Aorta (tissue), 5 donors: ENCODE measurements at regions not wholly inside any gene's neighbourhood (a gene's known extent, or its start where the extent isn't known, plus 50 kb on each side); places are given as distances from the start of the nearest gene placed in this dataset.
A peak's percentile ranks its signal among the peaks of the same experiment; 100 is the strongest.

Source experiments
- ATAC-seq: fragments of 200-7000 bp; cut with Tn5 transposase; one replicate; pipeline ENCODE4 v1.9.1; 2022; ENCODE audit warnings: moderate library complexity; ENCODE audit not compliant: low FRiP score
- DNase-seq, 2 donors: peaks; one replicate each; pipeline ENCODE4 v3.0.0-alpha.2; 2020
- H3K27ac ChIP-seq, 2 donors: one replicate each; pipeline ENCODE4 v1.5.1; 2013; ENCODE audit warnings: low read length in 2 of 2, mild to moderate bottlenecking in 2 of 2, moderate library complexity in 2 of 2, control low read depth in 1 of 2, inconsistent platforms in 1 of 2, low read depth in 1 of 2
- H3K27me3 ChIP-seq, 2 donors: one replicate each; pipeline ENCODE4 v1.6.1; 2013; ENCODE audit warnings: control low read depth in 1 of 2, low read length in 1 of 2, mild to moderate bottlenecking in 1 of 2, moderate library complexity in 1 of 2; ENCODE audit not compliant: insufficient read depth in 2 of 2, control insufficient read depth in 1 of 2
- H3K36me3 ChIP-seq, 2 donors: one replicate each; pipeline ENCODE4 v1.6.1; 2013; ENCODE audit warnings: control low read depth in 1 of 2, low read length in 1 of 2, mild to moderate bottlenecking in 1 of 2; ENCODE audit not compliant: insufficient read depth in 2 of 2, control insufficient read depth in 1 of 2
- H3K4me1 ChIP-seq, 2 donors: one replicate each; pipeline ENCODE4 v1.6.1; 2013; ENCODE audit warnings: low read length in 2 of 2, control low read depth in 1 of 2, mild to moderate bottlenecking in 1 of 2, moderate library complexity in 1 of 2; ENCODE audit not compliant: insufficient read depth in 2 of 2, control insufficient read depth in 1 of 2
- H3K4me3 ChIP-seq, 2 donors: one replicate each; pipeline ENCODE4 v1.5.1; 2013; ENCODE audit warnings: low read length in 2 of 2, control low read depth in 1 of 2, mild to moderate bottlenecking in 1 of 2
- H3K9me3 ChIP-seq: one replicate; pipeline ENCODE4 v1.6.1; 2013; ENCODE audit warnings: mild to moderate bottlenecking, low read length; ENCODE audit not compliant: control insufficient read depth
- WGBS, 2 donors: extraction: QIAGEN DNeasy Blood & Tissue Kit; methylation state at CpG; one replicate each; pipeline ENCODE4 v1.1.7; 2013; 5-methylcytosine and 5-hydroxymethylcytosine counted together
- intact Hi-C, 2 donors: fragments of 100-400 bp; cut with DNase I; formaldehyde crosslinking; loops; one replicate each; pipeline versions ENCODE4 v1.14.2 to v1.15.0; 2022
- donor health status: healthy with polysubstance abuse.
- donor health status: Bipolar disorder and iron deficiency.
- donor health status: DM: no; HTN: no; CAD: no.
- donor health status: DM: no; HTN: no; CAD: no.
- donor health status: DM: yes; HTN: yes; CAD: no.

DNA sequence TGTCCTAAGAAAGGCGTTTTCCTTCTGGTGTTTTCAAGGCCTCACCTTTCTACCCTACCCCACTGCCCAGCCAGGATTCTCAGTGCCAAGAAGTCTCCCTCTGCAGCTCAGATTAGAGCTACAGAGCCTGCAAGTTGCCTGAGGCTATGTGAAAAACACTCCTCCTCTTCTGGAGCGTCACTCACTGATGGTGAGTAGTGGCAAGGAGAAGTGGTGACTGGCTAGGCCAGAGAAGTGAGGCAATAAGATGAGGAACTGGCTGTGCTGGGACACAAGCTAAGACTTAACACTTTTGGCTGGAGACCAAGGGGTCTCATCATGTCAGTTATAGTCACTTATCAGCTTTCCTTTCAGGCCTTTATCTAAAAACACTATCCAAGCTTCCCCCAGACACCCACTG lies 86.7 kb upstream of the PRKAR2B start:
- peak; percentile 42 for ATAC-seq
- 71 to 80% methylated on average over 2 of the region's 2 CpGs for WGBS, 2 donors

DNA sequence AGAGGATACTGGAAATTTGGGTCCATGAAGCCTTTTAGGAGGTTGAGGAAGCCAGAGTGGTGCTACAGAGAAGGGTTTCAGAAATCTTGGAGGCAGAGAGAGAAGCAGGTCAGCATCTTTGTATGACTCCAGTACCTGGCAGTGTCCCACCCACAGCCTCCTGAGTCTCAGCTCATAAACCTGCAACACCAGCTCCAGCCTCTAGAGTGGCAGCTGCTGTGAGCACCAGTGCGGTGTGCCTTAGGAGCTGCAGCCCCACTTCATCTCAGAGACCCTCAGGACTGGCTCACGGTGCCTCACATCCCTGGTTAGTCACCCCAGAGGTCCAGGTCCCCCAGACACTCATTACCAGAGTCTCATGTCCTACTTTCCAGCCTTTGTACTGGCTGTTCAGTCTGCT lies 84.8 kb upstream of the PRKAR2B start:
- no peaks in the 10 kb centered on the region for H3K36me3 ChIP-seq
- WGBS, 2 donors = 24 to 30% methylated on average over 2 of the region's 2 CpGs
- intact Hi-C loops = no loop called here

More for the DNA sequence above, 86.7 kb upstream of the PRKAR2B start:
- intact Hi-C loops = no loop called here
- no peak overlapping the region for H3K27ac ChIP-seq
- H3K9me3 ChIP-seq = no peaks in the 10 kb centered on the region
- H3K4me1 ChIP-seq = no peaks in the 10 kb centered on the region
- H3K27me3 ChIP-seq = peaks cover 0 to 4% of the 10 kb centered on the region in 2 donors
- no peak overlapping the region for H3K4me3 ChIP-seq
- H3K36me3 ChIP-seq = no peaks in the 10 kb centered on the region
- peak in 1 of 2 donors; percentile 57 for DNase-seq

DNA sequence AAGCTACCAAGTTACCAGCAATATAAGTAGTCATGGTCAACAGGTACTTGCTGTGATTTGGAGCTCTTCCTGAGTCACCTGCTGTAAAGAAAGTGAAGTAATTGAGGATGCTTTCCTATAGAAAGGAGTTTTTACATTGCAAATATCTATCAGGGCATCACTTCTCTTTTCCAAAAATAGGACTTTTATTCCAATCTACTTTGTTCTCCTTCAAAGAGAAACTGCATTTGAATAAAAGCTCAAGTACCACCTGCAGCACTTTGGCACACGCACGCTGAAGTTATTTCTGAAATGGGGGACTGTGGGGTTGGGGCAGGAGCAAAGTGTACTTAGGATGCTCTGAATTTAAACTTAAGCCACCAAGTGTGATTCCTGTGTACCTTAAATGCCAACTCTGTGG lies 81.8 kb upstream of the PRKAR2B start:
- Histone ChIP-seq H3K36me3 (no peaks in the 10 kb centered on the region), H3K9me3 (no peaks in the 10 kb centered on the region), H3K4me1 (no peaks in the 10 kb centered on the region), H3K27me3 (peaks cover 0 to 4% of the 10 kb centered on the region in 2 donors), H3K4me3 (no peak overlapping the region), H3K27ac (no peak overlapping the region)
- WGBS, 2 donors = 90 to 93% methylated on average over 2 of the region's 2 CpGs
- ATAC-seq (no peak), DNase-seq (no peak)
- intact Hi-C loops = no loop called here

More for the DNA sequence above, 84.8 kb upstream of the PRKAR2B start:
- Histone ChIP-seq H3K27me3 (peaks cover 0 to 4% of the 10 kb centered on the region in 2 donors), H3K4me1 (no peaks in the 10 kb centered on the region), H3K9me3 (no peaks in the 10 kb centered on the region), H3K4me3 (no peak overlapping the region), H3K27ac (no peak overlapping the region)
- DNase-seq = no peak
- ATAC-seq = no peak

DNA sequence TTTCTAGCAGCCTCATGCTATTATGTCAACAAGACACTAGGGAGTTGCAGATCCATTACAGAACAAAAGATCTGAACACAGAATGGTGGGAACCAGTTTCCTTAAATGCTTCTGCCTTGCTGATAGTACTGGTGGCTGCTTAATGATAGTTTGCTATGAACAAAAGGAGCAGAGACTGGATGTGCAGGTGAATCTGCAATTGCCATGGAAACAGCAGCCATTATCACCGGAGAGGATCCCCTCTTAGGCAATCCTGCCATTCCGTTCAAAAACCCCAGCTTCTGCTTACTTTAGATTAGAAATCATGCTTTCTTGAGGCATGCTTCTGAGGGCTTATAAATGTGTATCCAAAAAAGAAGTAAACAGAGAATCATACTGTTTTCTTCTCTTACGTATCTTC lies 80.0 kb upstream of the PRKAR2B start:
- intact Hi-C loops = no loop called here
- 44 to 58% methylated on average over 3 of the region's 3 CpGs for WGBS, 2 donors
- H3K4me1 ChIP-seq = no peaks in the 10 kb centered on the region

DNA sequence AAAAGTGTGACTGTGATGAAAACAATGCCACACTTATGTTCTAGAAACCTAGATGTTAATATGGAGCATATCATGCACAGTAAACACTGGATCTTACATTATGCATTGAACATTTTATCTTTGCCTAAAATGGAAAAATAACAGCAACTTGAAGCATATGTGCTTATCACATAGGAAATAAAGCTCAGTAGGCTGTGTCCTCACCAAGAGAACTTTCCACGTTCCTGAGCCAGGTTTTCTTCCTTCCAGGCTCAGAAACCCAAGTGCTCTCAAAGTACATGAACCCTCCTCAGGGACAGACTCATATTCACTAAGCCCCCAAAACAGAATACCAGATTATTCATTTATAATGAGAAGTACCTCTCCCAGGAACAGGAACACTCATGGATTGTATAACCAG lies 79.4 kb upstream of the PRKAR2B start:
- WGBS, 2 donors = 39 to 63% methylated on average over 1 of the region's 1 CpG
- Histone ChIP-seq H3K4me1 (no peaks in the 10 kb centered on the region), H3K4me3 (no peak overlapping the region), H3K27me3 (peaks cover 0 to 4% of the 10 kb centered on the region in 2 donors), H3K36me3 (no peaks in the 10 kb centered on the region), H3K27ac (no peak overlapping the region), H3K9me3 (no peaks in the 10 kb centered on the region)
- ATAC-seq (no peak), DNase-seq (no peak)
- intact Hi-C loops = no loop called here

More for the DNA sequence above, 80.0 kb upstream of the PRKAR2B start:
- Histone ChIP-seq H3K36me3 (no peaks in the 10 kb centered on the region), H3K9me3 (no peaks in the 10 kb centered on the region), H3K4me3 (no peak overlapping the region), H3K27ac (no peak overlapping the region), H3K27me3 (peaks cover 0 to 4% of the 10 kb centered on the region in 2 donors)
- no peak for ATAC-seq
- no peak for DNase-seq

DNA sequence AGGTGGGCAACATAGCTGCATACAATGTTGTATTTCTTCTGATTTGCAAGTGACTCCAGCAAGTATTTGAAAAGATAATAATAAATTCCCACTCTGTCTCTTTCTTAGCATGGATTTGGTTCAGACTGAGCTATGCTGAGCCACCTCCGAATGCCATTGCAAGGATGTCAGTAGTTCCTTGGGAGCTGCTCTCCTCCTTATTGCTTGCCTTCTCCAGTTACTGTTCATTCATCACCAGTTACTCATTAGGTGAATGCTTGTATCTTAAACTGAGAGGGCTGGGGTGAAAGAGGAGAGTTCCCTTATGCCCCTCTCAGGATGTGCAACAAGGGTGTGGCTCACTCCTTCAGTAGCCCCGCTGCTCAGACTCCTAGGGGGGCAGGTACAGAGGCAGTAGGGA lies 78.4 kb upstream of the PRKAR2B start:
- DNase-seq (no peak), ATAC-seq (no peak)
- H3K4me3 ChIP-seq = no peak overlapping the region
- H3K4me1 ChIP-seq = no peaks in the 10 kb centered on the region
- no peaks in the 10 kb centered on the region for H3K9me3 ChIP-seq
- H3K27ac ChIP-seq = no peak overlapping the region
- H3K27me3 ChIP-seq = peaks cover 0 to 3% of the 10 kb centered on the region in 2 donors
- H3K36me3 ChIP-seq = no peaks in the 10 kb centered on the region
- intact Hi-C loops = no loop called here
- WGBS, 2 donors = 80 to 96% methylated on average over 2 of the region's 2 CpGs

DNA sequence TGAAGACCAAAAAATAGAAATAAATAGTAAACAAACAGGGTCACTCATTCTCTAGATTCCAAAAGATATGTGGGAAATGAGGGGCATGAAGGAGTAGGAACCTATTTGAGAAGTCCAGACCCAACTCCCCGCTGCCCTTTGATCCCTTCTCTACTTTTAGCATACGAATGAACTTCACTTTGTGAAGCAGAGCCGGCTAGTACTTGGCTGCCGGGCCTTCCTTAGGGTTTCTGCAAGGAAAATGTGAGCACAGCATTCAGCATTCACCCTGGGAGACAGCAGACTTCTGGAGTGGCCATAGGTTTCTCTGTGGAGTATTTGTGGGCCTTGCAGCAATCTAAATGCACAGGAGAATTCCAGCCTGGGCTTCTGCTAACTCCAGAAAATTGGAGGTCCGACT lies 76.3 kb upstream of the PRKAR2B start:
- no peaks in the 10 kb centered on the region for H3K36me3 ChIP-seq
- DNase-seq (no peak), ATAC-seq (no peak)
- H3K4me1 ChIP-seq = no peaks in the 10 kb centered on the region
- intact Hi-C loops = no loop called here
- H3K4me3 ChIP-seq = no peak overlapping the region
- no peaks in the 10 kb centered on the region for H3K27me3 ChIP-seq
- WGBS, 2 donors = 52 to 62% methylated on average over 5 of the region's 5 CpGs
- no peak overlapping the region for H3K27ac ChIP-seq
- H3K9me3 ChIP-seq = no peaks in the 10 kb centered on the region

DNA sequence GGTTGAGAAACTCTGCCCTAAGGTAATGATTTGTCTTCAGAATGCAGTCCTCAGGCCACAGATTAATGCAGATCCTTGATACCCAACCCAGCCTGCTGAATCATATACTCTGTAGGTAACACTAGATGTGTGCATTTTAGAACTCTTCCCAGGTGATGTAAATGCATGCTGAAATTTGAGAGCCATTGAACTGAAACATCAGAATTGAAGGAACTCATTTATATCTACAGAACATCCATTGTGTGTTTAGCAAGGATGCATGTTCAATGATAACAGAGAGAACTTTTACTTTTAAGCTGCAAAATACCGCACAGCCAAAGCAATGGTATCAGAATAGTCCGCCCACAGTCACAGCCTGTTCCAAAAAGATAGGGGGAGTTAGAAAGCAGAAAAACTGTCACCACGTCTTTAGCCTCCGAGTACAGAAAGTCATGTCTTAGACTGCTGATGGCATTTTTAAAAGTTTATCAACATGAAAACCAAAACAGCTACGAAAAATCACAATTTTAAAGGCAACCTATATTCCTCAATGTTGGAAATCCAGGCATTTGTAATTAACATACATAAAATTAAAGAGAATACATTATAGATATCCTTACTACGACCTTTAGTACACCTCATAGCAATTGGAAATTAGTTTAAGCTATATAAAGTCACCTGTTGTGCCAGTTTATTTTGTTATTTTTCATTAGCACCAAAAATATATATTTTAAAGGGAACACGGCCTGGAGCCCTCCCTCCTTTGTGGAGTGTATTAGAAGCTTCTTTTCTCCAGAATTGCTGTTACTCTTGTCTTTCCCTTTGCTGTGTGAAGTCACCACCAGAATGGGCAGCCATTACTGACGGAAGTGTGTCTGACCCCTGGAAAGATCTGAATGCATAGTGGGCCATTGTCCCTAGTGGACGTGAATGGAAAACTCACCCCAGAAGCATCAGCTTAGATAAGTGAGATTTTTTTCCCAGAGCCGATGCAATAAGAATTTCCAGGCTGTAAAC lies 65.8 kb upstream of the PRKAR2B start:
- Histone ChIP-seq H3K9me3 (no peaks in the 10 kb centered on the region), H3K27ac (no peak overlapping the region), H3K36me3 (no peaks in the 10 kb centered on the region), H3K4me1 (no peaks in the 10 kb centered on the region), H3K4me3 (no peak overlapping the region), H3K27me3 (no peaks in the 10 kb centered on the region)
- DNase-seq (no peak), ATAC-seq (no peak)
- WGBS, 2 donors = 69 to 75% methylated on average over 10 of the region's 10 CpGs
- intact Hi-C loops = no loop called here
